ENCODE measurements at regions not wholly inside any gene's neighbourhood (a gene's known extent, or its start where the extent isn't known, plus 50 kb on each side); places are given as distances from the start of the nearest gene placed in this dataset.

GRCh38 chr2:147490401-147491261 is 354.2 kb upstream of the ACVR2A start:
- in situ Hi-C loops (cut with HindIII; ENCODE audit: low pct_unique_long_range_greater_than_20kb, low sequenced_read_pairs) (no loop called here), intact Hi-C loops (cut with micrococcal nuclease; ENCODE audit: unreplicated experiment) (no loop called here)
- no peak for DNase-seq (ENCODE audit: low read depth, low spot score)
- TF ChIP-seq REST (IDR thresholded peaks at IDR 0.05; ENCODE audit: insufficient read depth in 1 of 2, low read depth in 2 of 2, low read length in 1 of 2) (no peak), CTCF (IDR thresholded peaks at IDR 0.05) (no peak), TCF7L2 (IDR thresholded peaks at IDR 0.05; ENCODE audit: low read depth, low read length) (no peak), POLR2AphosphoS5 (IDR thresholded peaks at IDR 0.05; ENCODE audit: low read depth, low read length) (no peak), SIN3A (IDR thresholded peaks at IDR 0.05; ENCODE audit: borderline replicate concordance, insufficient read depth, low read depth, low read length) (no peak)
- no peak for ATAC-seq
- CTCF ChIA-PET, result no interaction called here
- Histone ChIP-seq H3K4me3 (ENCODE audit: low read depth in 2 of 2, low read length in 2 of 2) (no peak overlapping the region), H3K4me1 (ENCODE audit: control insufficient read depth, insufficient read depth, low read length) (no peaks in the 10 kb centered on the region), H3K27me3 (ENCODE audit: control insufficient read depth, insufficient read depth, low read length) (no peaks in the 10 kb centered on the region), H3K36me3 (ENCODE audit: control insufficient read depth, insufficient read depth, low read length) (no peaks in the 10 kb centered on the region), H3K9me3 (ENCODE audit: control insufficient read depth, insufficient read depth, low read depth, low read length) (no peaks in the 10 kb centered on the region), H3K27ac (ENCODE audit: low read length) (no peak overlapping the region)
- POLR2A ChIA-PET, result no interaction called here
- BruUV-seq (replicated peaks), result no TSS peak

GRCh38 chr2:147488472-147488871 is 356.4 kb upstream of the ACVR2A start:
- ChIA-PET POLR2A (no interaction called here), CTCF (no interaction called here)
- H3K27ac ChIP-seq (ENCODE audit: low read length), result no peak overlapping the region
- no peaks in the 10 kb centered on the region for H3K36me3 ChIP-seq (ENCODE audit: control insufficient read depth, insufficient read depth, low read length)
- H3K9me3 ChIP-seq (ENCODE audit: control insufficient read depth, insufficient read depth, low read depth, low read length), result no peaks in the 10 kb centered on the region
- intact Hi-C loops (cut with micrococcal nuclease; ENCODE audit: unreplicated experiment) (no loop called here), in situ Hi-C loops (cut with HindIII; ENCODE audit: low pct_unique_long_range_greater_than_20kb, low sequenced_read_pairs) (no loop called here)
- H3K4me3 ChIP-seq (ENCODE audit: low read depth in 2 of 2, low read length in 2 of 2), result no peak overlapping the region
- no TSS peak for BruUV-seq (replicated peaks)
- TF ChIP-seq CTCF (IDR thresholded peaks at IDR 0.05) (no peak), SIN3A (IDR thresholded peaks at IDR 0.05; ENCODE audit: borderline replicate concordance, insufficient read depth, low read depth, low read length) (no peak), POLR2AphosphoS5 (IDR thresholded peaks at IDR 0.05; ENCODE audit: low read depth, low read length) (no peak), REST (IDR thresholded peaks at IDR 0.05; ENCODE audit: insufficient read depth in 1 of 2, low read depth in 2 of 2, low read length in 1 of 2) (no peak), TCF7L2 (IDR thresholded peaks at IDR 0.05; ENCODE audit: low read depth, low read length) (no peak)
- H3K4me1 ChIP-seq (ENCODE audit: control insufficient read depth, insufficient read depth, low read length), result no peaks in the 10 kb centered on the region
- ATAC-seq (no peak), DNase-seq (ENCODE audit: low read depth, low spot score) (no peak)
- no peaks in the 10 kb centered on the region for H3K27me3 ChIP-seq (ENCODE audit: control insufficient read depth, insufficient read depth, low read length)
